ENCODE measurements at regions not wholly inside any gene's neighbourhood (a gene's known extent, or its start where the extent isn't known, plus 50 kb on each side); places are given as distances from the start of the nearest gene placed in this dataset.
A peak's percentile ranks its signal among the peaks of the same experiment; 100 is the strongest.

GRCh38 chr4:72828864-72829263 lies 240.7 kb downstream of the COX18 start:
- no peak overlapping the region for H3K4me3 ChIP-seq (ENCODE audit: low read depth, low read length)
- no peak for DNase-seq (ENCODE audit: low read depth)
- TF ChIP-seq CTCF (conservative IDR thresholded peaks at IDR 0.05; ENCODE audit: low read depth, low read length) = no peak

- DNase-seq (ENCODE audit: low read depth) = no peak
- TF ChIP-seq CTCF (conservative IDR thresholded peaks at IDR 0.05; ENCODE audit: low read depth, low read length) = no peak
- H3K4me3 ChIP-seq (ENCODE audit: low read depth, low read length) = no peak overlapping the region
Observed at GRCh38 chr4:72827968-72828367, 241.5 kb downstream of the COX18 start.

- no peak for TF ChIP-seq CTCF (conservative IDR thresholded peaks at IDR 0.05; ENCODE audit: low read depth, low read length)
- H3K4me3 ChIP-seq (ENCODE audit: low read depth, low read length) = no peak overlapping the region
- DNase-seq (ENCODE audit: low read depth) = no peak
Observed at GRCh38 chr4:72820107-72820506, 249.4 kb downstream of the COX18 start.

DNA sequence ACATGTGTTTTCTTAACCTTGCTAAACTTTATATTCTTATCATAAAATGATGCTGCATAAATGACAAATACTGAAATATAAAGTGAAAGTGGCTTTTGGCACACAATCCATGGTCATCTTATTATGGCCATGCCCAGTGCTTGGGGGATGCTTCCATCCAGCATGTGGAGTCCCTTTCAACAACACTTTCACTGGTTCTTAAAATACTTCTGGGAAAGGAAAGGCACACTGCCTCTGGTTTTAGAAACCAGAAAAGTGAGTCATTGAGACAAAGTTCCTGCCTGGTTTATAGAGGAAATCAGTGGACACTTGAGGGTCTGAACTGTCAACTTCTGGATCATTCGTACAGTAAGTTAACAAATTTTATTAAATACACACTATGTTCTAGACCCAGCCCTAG lies 248.0 kb upstream of the ADAMTS3 start:
- H3K4me3 ChIP-seq (ENCODE audit: low read depth, low read length) = no peak overlapping the region
- no peak for TF ChIP-seq CTCF (conservative IDR thresholded peaks at IDR 0.05; ENCODE audit: low read depth, low read length)
- peak; percentile 26 for DNase-seq (ENCODE audit: low read depth)

DNA sequence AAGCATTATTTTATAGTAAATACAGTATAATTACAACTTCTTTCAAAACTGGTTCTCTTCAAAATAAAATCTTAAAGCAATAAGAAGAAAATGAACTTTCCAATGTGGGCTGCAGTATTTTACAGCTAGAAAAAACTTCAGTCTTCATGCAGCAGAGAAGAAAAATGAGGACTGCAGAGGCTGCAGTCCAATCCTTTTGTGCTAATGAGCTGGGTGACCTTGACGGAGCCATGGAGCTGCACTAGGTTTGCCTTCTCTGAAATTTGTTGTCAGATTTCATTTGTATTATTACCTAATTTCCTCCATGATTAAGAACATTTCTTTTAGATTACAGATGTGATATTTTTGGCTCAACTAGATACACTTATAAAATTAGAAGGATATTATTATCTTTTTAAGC lies 245.2 kb upstream of the ADAMTS3 start:
- no peak for TF ChIP-seq CTCF (conservative IDR thresholded peaks at IDR 0.05; ENCODE audit: low read depth, low read length)
- no peak for DNase-seq (ENCODE audit: low read depth)
- H3K4me3 ChIP-seq (ENCODE audit: low read depth, low read length) = no peak overlapping the region

GRCh38 chr4:72809208-72809607 lies 240.2 kb upstream of the ADAMTS3 start:
- peak; percentile 7 for DNase-seq (ENCODE audit: low read depth)
- no peak for TF ChIP-seq CTCF (conservative IDR thresholded peaks at IDR 0.05; ENCODE audit: low read depth, low read length)
- H3K4me3 ChIP-seq (ENCODE audit: low read depth, low read length) = no peak overlapping the region

GRCh38 chr4:72805284-72805683 lies 236.3 kb upstream of the ADAMTS3 start:
- H3K4me3 ChIP-seq (ENCODE audit: low read depth, low read length) = no peak overlapping the region
- DNase-seq (ENCODE audit: low read depth) = no peak
- TF ChIP-seq CTCF (conservative IDR thresholded peaks at IDR 0.05; ENCODE audit: low read depth, low read length) = no peak

All from choroid plexus epithelial cell (primary cell).